ENCODE measurements at regions not wholly inside any gene's neighbourhood (a gene's known extent, or its start where the extent isn't known, plus 50 kb on each side); places are given as distances from the start of the nearest gene placed in this dataset.

DNA sequence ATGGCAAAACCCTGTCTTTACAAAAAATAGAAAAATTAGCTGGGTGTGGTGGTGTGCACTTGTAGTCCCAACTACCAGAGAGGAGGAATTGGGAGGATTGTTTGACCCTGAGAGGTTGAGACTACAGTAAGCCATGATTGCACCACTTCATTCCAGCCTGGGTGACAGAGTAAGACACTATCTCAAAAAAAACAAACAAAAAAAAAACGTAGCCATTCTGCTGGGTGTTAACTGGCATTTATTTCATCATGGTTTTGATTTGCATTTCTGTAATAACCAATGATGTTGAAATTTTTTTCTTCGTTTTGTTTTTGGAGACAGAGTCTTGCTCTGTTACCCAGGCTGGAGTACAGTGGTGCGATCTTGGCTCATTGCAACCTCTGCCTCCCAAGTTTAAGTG lies 63.3 kb downstream of the RPLP1 start:
- H4K20me1 ChIP-seq (ENCODE audit: control insufficient read depth, insufficient read depth, low read depth, low read length), result no peaks in the 10 kb centered on the region
- no peak overlapping the region for H3K4me2 ChIP-seq (ENCODE audit: low read length)
- H3K9me3 ChIP-seq (ENCODE audit: control insufficient read depth, insufficient read depth, low read length), result no peaks in the 10 kb centered on the region
- H3K36me3 ChIP-seq (ENCODE audit: control insufficient read depth, low read length), result no peaks in the 10 kb centered on the region
- H3K4me3 ChIP-seq (ENCODE audit: low read length), result no peak overlapping the region
- peaks cover 6% of the 10 kb centered on the region for H3K27me3 ChIP-seq (ENCODE audit: control insufficient read depth, low read length)
- H3K4me1 ChIP-seq (ENCODE audit: control insufficient read depth, low read length), result no peaks in the 10 kb centered on the region
- H3K27ac ChIP-seq (ENCODE audit: low read depth, low read length), result no peak overlapping the region
- TF ChIP-seq, protein P1, sequence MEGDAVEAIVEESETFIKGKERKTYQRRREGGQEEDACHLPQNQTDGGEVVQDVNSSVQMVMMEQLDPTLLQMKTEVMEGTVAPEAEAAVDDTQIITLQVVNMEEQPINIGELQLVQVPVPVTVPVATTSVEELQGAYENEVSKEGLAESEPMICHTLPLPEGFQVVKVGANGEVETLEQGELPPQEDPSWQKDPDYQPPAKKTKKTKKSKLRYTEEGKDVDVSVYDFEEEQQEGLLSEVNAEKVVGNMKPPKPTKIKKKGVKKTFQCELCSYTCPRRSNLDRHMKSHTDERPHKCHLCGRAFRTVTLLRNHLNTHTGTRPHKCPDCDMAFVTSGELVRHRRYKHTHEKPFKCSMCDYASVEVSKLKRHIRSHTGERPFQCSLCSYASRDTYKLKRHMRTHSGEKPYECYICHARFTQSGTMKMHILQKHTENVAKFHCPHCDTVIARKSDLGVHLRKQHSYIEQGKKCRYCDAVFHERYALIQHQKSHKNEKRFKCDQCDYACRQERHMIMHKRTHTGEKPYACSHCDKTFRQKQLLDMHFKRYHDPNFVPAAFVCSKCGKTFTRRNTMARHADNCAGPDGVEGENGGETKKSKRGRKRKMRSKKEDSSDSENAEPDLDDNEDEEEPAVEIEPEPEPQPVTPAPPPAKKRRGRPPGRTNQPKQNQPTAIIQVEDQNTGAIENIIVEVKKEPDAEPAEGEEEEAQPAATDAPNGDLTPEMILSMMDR (IDR thresholded peaks at IDR 0.05; ENCODE audit: low read depth, low read length, poor library complexity, severe bottlenecking), result no peak
- no peak for TF ChIP-seq EZH2phosphoT487 (IDR thresholded peaks at IDR 0.05; ENCODE audit: borderline replicate concordance, low read length)
- H3F3A ChIP-seq (ENCODE audit: control insufficient read depth, insufficient read depth), result no peaks in the 10 kb centered on the region
- H3K9me2 ChIP-seq (replicated peaks; ENCODE audit: control insufficient read depth, low read length), result no peaks in the 10 kb centered on the region
- no peaks in the 10 kb centered on the region for H3K79me2 ChIP-seq (ENCODE audit: control insufficient read depth, low read length)

DNA sequence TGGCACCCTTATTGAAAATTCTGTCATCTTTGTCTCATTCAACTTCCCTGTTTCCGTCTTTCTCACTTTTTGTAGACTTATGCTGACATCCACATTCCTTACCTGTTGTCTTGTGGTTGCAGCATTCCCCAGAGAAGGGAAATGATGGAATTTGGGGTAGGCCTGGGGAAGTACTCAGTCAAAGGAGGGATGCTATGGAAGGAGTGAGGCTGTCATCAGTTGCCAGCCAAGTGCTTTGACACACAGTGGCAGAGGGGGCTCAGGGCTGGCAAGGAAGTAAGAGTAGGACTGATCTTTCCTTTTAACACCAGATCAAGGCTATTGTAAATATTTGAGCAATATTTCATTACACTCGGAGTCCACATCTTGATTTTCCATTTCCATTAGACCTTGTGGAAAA lies 64.4 kb downstream of the RPLP1 start:
- Histone ChIP-seq H3K4me1 (ENCODE audit: control insufficient read depth, low read length) (no peaks in the 10 kb centered on the region), H3F3A (ENCODE audit: control insufficient read depth, insufficient read depth) (no peaks in the 10 kb centered on the region), H4K20me1 (ENCODE audit: control insufficient read depth, insufficient read depth, low read depth, low read length) (no peaks in the 10 kb centered on the region), H3K4me3 (ENCODE audit: low read length) (no peak overlapping the region), H3K79me2 (ENCODE audit: control insufficient read depth, low read length) (no peaks in the 10 kb centered on the region), H3K27me3 (ENCODE audit: control insufficient read depth, low read length) (peaks cover 6% of the 10 kb centered on the region), H3K9me2 (replicated peaks; ENCODE audit: control insufficient read depth, low read length) (no peaks in the 10 kb centered on the region), H3K27ac (ENCODE audit: low read depth, low read length) (no peak overlapping the region), H3K36me3 (ENCODE audit: control insufficient read depth, low read length) (no peaks in the 10 kb centered on the region), H3K9me3 (ENCODE audit: control insufficient read depth, insufficient read depth, low read length) (no peaks in the 10 kb centered on the region), H3K4me2 (ENCODE audit: low read length) (no peak overlapping the region)
- no peak for TF ChIP-seq EZH2phosphoT487 (IDR thresholded peaks at IDR 0.05; ENCODE audit: borderline replicate concordance, low read length)
- TF ChIP-seq, protein P1 (IDR thresholded peaks at IDR 0.05; ENCODE audit: low read depth, low read length, poor library complexity, severe bottlenecking), result no peak

DNA sequence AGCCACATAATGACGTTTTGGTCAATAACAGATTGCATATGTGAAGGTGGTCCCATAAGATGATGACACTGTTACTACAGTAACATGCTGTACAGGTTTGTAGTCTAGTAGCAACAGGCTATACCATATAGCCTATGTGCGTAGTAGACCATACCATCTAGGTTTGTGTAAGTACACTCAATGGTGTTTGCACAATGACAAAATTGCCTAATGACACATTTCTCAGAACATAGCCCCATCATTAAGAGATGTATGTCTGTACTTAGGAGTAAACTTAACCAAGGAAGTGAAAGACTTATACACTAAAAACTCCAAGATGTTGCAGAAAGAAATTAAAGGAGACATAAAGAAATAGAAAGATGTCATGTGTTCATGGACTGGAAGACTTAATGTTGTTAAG lies 66.2 kb downstream of the RPLP1 start:
- Histone ChIP-seq H4K20me1 (ENCODE audit: control insufficient read depth, insufficient read depth, low read depth, low read length) (no peaks in the 10 kb centered on the region), H3F3A (ENCODE audit: control insufficient read depth, insufficient read depth) (no peaks in the 10 kb centered on the region), H3K27me3 (ENCODE audit: control insufficient read depth, low read length) (peaks cover 7% of the 10 kb centered on the region), H3K79me2 (ENCODE audit: control insufficient read depth, low read length) (no peaks in the 10 kb centered on the region), H3K9me2 (replicated peaks; ENCODE audit: control insufficient read depth, low read length) (no peaks in the 10 kb centered on the region), H3K4me2 (ENCODE audit: low read length) (no peak overlapping the region), H3K27ac (ENCODE audit: low read depth, low read length) (no peak overlapping the region), H3K9me3 (ENCODE audit: control insufficient read depth, insufficient read depth, low read length) (no peaks in the 10 kb centered on the region), H3K4me1 (ENCODE audit: control insufficient read depth, low read length) (no peaks in the 10 kb centered on the region), H3K4me3 (ENCODE audit: low read length) (no peak overlapping the region), H3K36me3 (ENCODE audit: control insufficient read depth, low read length) (no peaks in the 10 kb centered on the region)
- TF ChIP-seq EZH2phosphoT487 (IDR thresholded peaks at IDR 0.05; ENCODE audit: borderline replicate concordance, low read length), result no peak
- TF ChIP-seq, protein P1 (IDR thresholded peaks at IDR 0.05; ENCODE audit: low read depth, low read length, poor library complexity, severe bottlenecking), result no peak

DNA sequence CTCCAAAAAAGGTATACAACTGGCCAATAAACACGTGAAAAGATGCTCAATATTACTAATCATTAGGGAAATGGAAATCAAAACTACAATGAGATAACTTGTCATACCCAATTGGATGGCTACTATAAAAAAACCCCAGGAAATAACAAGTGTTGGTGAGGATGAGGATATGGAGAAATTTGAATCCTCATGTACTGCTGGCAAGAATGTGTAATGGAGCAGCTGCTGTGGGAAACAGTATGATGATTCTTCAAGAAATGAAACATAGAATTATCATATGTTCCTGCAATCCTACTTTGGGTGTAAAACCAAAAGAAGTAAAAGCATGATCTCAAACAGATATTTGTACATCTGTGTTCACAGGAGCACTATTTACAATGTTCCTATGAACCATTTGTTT lies 67.4 kb downstream of the RPLP1 start:
- Histone ChIP-seq H3K4me1 (ENCODE audit: control insufficient read depth, low read length) (no peaks in the 10 kb centered on the region), H3K9me2 (replicated peaks; ENCODE audit: control insufficient read depth, low read length) (no peaks in the 10 kb centered on the region)

More for the DNA sequence above, 67.4 kb downstream of the RPLP1 start:
- H3K79me2 ChIP-seq (ENCODE audit: control insufficient read depth, low read length), result no peaks in the 10 kb centered on the region
- no peaks in the 10 kb centered on the region for H3K36me3 ChIP-seq (ENCODE audit: control insufficient read depth, low read length)
- H3F3A ChIP-seq (ENCODE audit: control insufficient read depth, insufficient read depth), result no peaks in the 10 kb centered on the region
- TF ChIP-seq EZH2phosphoT487 (IDR thresholded peaks at IDR 0.05; ENCODE audit: borderline replicate concordance, low read length), result no peak
- TF ChIP-seq, protein P1 (IDR thresholded peaks at IDR 0.05; ENCODE audit: low read depth, low read length, poor library complexity, severe bottlenecking), result no peak
- no peaks in the 10 kb centered on the region for H4K20me1 ChIP-seq (ENCODE audit: control insufficient read depth, insufficient read depth, low read depth, low read length)
- peaks cover 12% of the 10 kb centered on the region for H3K27me3 ChIP-seq (ENCODE audit: control insufficient read depth, low read length)
- no peak overlapping the region for H3K27ac ChIP-seq (ENCODE audit: low read depth, low read length)
- no peak overlapping the region for H3K4me3 ChIP-seq (ENCODE audit: low read length)
- H3K9me3 ChIP-seq (ENCODE audit: control insufficient read depth, insufficient read depth, low read length), result no peaks in the 10 kb centered on the region
- H3K4me2 ChIP-seq (ENCODE audit: low read length), result no peak overlapping the region

All from DOHH2 (cell line).